Dendritic cell treated with granulocyte-macrophage colony-stimulating factor and Interleukin-4, amounts not matched to agents 40 ng/mL and 50 ng/mL, for 4 days (primary cell): ENCODE measurements at regions not wholly inside any gene's neighbourhood (a gene's known extent, or its start where the extent isn't known, plus 50 kb on each side); places are given as distances from the start of the nearest gene placed in this dataset.

Experiments
- H3K27ac Mint-ChIP-seq: one replicate; pipeline ENCODE4 v1.8.0; 2022; ENCODE audit warnings: mild to moderate bottlenecking, mixed read lengths
- H3K27me3 Mint-ChIP-seq: one replicate; pipeline ENCODE4 v1.8.0; 2022; ENCODE audit warnings: mild to moderate bottlenecking, mixed read lengths
- H3K36me3 Mint-ChIP-seq: one replicate; pipeline ENCODE4 v1.8.0; 2022; ENCODE audit warnings: low read depth, mixed read lengths
- H3K4me1 Mint-ChIP-seq: one replicate; pipeline ENCODE4 v1.8.0; 2022; ENCODE audit warnings: low read depth, mixed read lengths
- H3K4me3 Mint-ChIP-seq: one replicate; pipeline ENCODE4 v1.8.0; 2022; ENCODE audit warnings: mild to moderate bottlenecking, moderate library complexity, mixed read lengths
- H3K9me3 Mint-ChIP-seq: one replicate; pipeline ENCODE4 v1.8.0; 2022; ENCODE audit warnings: mixed read lengths
- intact Hi-C: fragments of 100-400 bp; cut with micrococcal nuclease; formaldehyde crosslinking; loops from one replicate; pipeline ENCODE4 v1.15.0; 2022

DNA sequence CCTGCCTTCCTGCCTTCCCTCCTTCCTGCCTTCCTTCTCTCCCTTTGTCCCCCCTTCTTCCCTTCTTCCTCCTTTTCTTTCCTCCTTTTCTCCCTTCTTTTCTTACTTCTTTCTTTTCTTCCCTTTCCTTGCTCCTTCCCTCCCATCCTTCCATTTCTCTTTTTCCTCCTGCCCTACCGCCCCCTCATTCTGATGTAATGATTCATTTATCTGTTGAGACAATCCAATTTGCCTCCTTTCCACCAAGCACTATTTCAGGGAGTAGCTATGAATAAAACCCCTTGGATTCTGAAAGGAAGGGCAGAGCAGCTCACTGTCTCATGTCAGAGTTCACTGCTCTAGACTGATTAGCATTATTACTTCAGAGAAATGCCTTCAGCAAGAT is 462.6 kb downstream of the PDCD6IP start:
- Mint-ChIP-seq H3K9me3 (no peaks in the 10 kb centered on the region), H3K27ac (no peak overlapping the region), H3K27me3 (no peaks in the 10 kb centered on the region), H3K4me1 (peaks cover 50% of the 10 kb centered on the region), H3K36me3 (no peaks in the 10 kb centered on the region), H3K4me3 (no peak overlapping the region)
- intact Hi-C loops, result loop anchor here (2.0 kb wide), 1 partner anchor 422 kb away; no protein-coding TSS in a partner anchor

- intact Hi-C loops, result no loop called here
- Mint-ChIP-seq H3K27me3 (no peaks in the 10 kb centered on the region), H3K36me3 (no peaks in the 10 kb centered on the region)
These were observed 464.7 kb downstream of the PDCD6IP start for GRCh38 chr3:34263101-34263621.

GRCh38 chr3:34264337-34265041 is 466.1 kb downstream of the PDCD6IP start:
- H3K4me3 Mint-ChIP-seq, result no peak overlapping the region
- intact Hi-C loops, result no loop called here
- H3K4me1 Mint-ChIP-seq, result peaks cover 64% of the 10 kb centered on the region
- H3K27me3 Mint-ChIP-seq, result no peaks in the 10 kb centered on the region
- H3K36me3 Mint-ChIP-seq, result no peaks in the 10 kb centered on the region
- no peaks in the 10 kb centered on the region for H3K9me3 Mint-ChIP-seq
- H3K27ac Mint-ChIP-seq, result no peak overlapping the region

More at GRCh38 chr3:34263101-34263621, 464.7 kb downstream of the PDCD6IP start:
- H3K9me3 Mint-ChIP-seq, result no peaks in the 10 kb centered on the region
- H3K4me1 Mint-ChIP-seq, result peaks cover 59% of the 10 kb centered on the region
- no peak overlapping the region for H3K27ac Mint-ChIP-seq
- no peak overlapping the region for H3K4me3 Mint-ChIP-seq

GRCh38 chr3:34267088-34267487 is 468.7 kb downstream of the PDCD6IP start:
- Mint-ChIP-seq H3K9me3 (no peaks in the 10 kb centered on the region), H3K27me3 (no peaks in the 10 kb centered on the region), H3K4me3 (no peak overlapping the region), H3K27ac (no peak overlapping the region), H3K4me1 (peaks cover 51% of the 10 kb centered on the region), H3K36me3 (no peaks in the 10 kb centered on the region)
- intact Hi-C loops, result no loop called here

DNA sequence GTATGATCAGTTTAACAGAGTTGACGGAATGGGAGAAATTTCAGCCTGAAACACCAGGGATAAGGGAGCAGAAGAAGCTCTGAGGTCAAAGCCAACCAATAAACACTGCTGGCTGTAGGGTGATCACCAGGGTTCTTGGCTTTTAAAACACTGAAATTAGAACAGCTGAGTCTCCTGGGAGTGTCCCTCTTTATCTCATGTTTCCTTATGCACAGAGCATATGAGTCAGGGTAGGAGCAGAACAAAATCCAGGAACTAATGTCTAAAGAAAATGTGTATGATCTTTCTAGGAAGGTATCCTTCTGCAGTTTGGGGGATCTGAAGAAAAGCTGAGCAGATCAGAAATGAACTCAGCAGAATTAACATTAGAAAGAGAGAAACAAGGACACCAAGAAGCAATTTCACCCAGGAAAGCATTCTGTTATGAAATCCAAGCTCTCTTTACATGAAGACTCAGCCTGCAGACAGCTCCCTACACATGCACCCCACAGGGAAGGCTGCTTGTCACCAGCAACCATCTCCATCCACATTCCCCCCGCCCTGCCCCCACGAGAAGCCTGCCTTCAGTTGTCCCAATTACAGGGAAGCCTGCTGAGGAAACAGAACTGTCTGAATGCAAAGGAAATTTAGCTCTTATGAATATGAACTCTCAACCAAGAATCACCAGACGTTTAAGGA is 469.7 kb downstream of the PDCD6IP start:
- Mint-ChIP-seq H3K27ac (no peak overlapping the region), H3K4me1 (peaks cover 41% of the 10 kb centered on the region), H3K4me3 (no peak overlapping the region), H3K27me3 (no peaks in the 10 kb centered on the region), H3K36me3 (no peaks in the 10 kb centered on the region), H3K9me3 (no peaks in the 10 kb centered on the region)
- intact Hi-C loops, result no loop called here

DNA sequence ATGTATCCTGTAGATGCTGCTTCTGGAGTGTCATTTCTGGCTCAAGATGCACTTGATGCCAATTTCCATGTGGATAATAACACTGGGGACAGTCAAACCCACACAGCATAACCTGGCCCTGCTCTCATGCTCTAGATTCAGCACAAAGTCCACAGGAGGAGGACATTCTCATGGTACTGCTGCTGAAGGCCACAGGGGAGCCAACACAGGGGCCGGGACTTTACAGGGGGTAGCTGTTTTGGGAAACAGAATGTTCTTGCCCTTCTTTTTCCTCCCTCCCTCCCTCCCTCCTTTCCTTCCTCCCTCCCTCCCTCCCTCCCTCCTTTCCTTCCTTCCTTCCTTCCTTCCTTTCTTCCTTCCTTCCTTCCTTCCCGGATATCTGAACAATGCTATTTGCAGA is 477.4 kb downstream of the PDCD6IP start:
- H3K36me3 Mint-ChIP-seq, result no peaks in the 10 kb centered on the region
- H3K4me1 Mint-ChIP-seq, result peaks cover 5% of the 10 kb centered on the region
- H3K4me3 Mint-ChIP-seq, result no peak overlapping the region
- H3K9me3 Mint-ChIP-seq, result peaks cover 8% of the 10 kb centered on the region
- intact Hi-C loops, result no loop called here
- H3K27me3 Mint-ChIP-seq, result no peaks in the 10 kb centered on the region
- no peak overlapping the region for H3K27ac Mint-ChIP-seq

- no peaks in the 10 kb centered on the region for H3K27me3 Mint-ChIP-seq
- no peaks in the 10 kb centered on the region for H3K36me3 Mint-ChIP-seq
- intact Hi-C loops, result no loop called here
- peaks cover 8% of the 10 kb centered on the region for H3K9me3 Mint-ChIP-seq
- no peak overlapping the region for H3K4me3 Mint-ChIP-seq
- no peak overlapping the region for H3K27ac Mint-ChIP-seq
- H3K4me1 Mint-ChIP-seq, result peaks cover 5% of the 10 kb centered on the region
These were observed 477.9 kb downstream of the PDCD6IP start for GRCh38 chr3:34276342-34276741.

DNA sequence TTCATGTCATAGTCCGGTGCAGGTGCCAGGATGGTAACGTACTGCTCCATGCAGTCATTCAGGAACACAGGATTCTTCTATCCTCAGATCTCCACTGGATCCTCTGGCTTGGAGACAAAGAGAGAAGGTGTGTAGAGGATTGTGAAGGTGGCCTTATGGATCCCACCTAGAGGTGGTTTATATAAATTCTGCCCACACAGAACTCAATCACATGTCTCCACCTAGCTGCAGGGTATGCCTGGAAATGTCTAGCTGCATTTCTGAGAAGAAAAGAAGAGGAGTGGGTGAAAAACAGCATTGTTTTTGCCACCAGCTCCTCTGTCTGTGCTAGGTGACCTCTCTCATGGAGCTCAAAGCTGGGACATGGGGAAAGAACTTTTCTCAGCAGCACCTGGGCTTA is 478.7 kb downstream of the PDCD6IP start:
- Mint-ChIP-seq H3K27me3 (no peaks in the 10 kb centered on the region), H3K4me3 (no peak overlapping the region), H3K27ac (no peak overlapping the region), H3K4me1 (peaks cover 5% of the 10 kb centered on the region), H3K36me3 (no peaks in the 10 kb centered on the region), H3K9me3 (peaks cover 8% of the 10 kb centered on the region)
- intact Hi-C loops, result no loop called here

GRCh38 chr3:34279901-34280300 is 481.5 kb downstream of the PDCD6IP start:
- H3K36me3 Mint-ChIP-seq, result no peaks in the 10 kb centered on the region
- no peak overlapping the region for H3K4me3 Mint-ChIP-seq
- peaks cover 5% of the 10 kb centered on the region for H3K4me1 Mint-ChIP-seq
- H3K9me3 Mint-ChIP-seq, result peaks cover 8% of the 10 kb centered on the region
- intact Hi-C loops, result no loop called here
- no peak overlapping the region for H3K27ac Mint-ChIP-seq
- H3K27me3 Mint-ChIP-seq, result no peaks in the 10 kb centered on the region

DNA sequence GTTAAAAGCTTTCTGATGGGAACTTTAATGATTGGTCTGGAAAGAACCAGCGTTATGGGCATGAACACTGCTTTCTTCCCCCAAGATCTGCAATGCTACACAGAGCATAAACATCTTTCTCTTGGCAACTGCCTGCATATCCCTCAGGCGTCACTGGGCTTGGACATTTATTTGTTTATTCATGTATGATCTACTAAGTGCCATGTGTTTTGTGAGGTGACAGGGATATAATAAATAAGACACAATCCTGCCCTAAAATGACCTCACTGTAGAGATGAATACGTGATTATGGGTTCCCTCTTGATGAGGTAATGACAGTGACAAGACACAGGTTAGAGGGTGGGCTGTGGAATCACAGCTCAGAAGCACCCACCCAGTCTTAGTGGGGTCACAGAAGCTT is 485.3 kb downstream of the PDCD6IP start:
- no peak overlapping the region for H3K27ac Mint-ChIP-seq
- H3K4me3 Mint-ChIP-seq, result no peak overlapping the region
- H3K36me3 Mint-ChIP-seq, result no peaks in the 10 kb centered on the region
- no peaks in the 10 kb centered on the region for H3K9me3 Mint-ChIP-seq
- no peaks in the 10 kb centered on the region for H3K27me3 Mint-ChIP-seq
- H3K4me1 Mint-ChIP-seq, result peaks cover 5% of the 10 kb centered on the region
- intact Hi-C loops, result no loop called here

DNA sequence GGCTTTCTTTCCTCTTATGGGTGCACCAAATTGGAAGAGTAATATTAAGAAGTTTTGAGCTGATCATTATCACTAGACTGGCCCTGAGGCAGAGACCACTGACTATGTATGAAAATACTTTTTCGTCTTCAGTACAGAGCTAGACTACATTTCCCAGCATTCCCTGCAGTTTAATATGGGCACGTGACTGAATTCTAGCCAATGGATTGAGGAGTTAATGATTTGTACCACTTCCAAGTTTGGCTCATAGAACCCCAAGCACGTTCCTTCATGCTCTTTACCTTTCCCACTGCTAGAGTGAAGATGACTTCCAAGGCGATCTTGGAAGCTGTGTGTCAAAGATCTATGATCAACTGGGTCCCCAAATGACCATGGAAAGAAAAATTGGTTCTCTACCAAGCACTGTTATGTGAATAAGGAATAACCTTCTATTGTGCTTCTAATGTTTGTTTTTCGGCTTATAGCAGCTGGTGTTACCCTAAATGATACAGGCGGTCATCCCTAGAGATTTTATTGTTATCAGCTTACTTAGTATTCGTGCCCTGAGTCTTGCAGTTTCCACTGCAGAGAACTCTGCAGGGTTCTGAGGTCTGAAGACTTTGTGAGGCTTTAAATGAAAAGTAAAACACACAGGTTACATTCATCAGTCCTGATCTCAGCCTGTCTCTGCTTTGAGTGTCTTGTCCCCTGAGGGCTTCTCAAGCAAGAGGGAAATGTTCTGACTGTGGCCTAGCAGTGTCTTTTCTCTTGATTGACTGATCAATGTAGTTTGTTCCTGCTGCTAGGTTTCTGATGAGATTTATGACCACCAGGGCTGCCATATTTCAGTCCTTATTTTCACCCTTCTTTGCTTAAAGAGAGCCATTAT is 486.8 kb downstream of the PDCD6IP start:
- Mint-ChIP-seq H3K9me3 (no peaks in the 10 kb centered on the region), H3K27ac (no peak overlapping the region), H3K36me3 (no peaks in the 10 kb centered on the region), H3K4me1 (no peaks in the 10 kb centered on the region), H3K4me3 (no peak overlapping the region), H3K27me3 (no peaks in the 10 kb centered on the region)
- intact Hi-C loops, result no loop called here

- intact Hi-C loops, result no loop called here
- H3K36me3 Mint-ChIP-seq, result no peaks in the 10 kb centered on the region
- H3K27ac Mint-ChIP-seq, result no peak overlapping the region
- H3K27me3 Mint-ChIP-seq, result no peaks in the 10 kb centered on the region
- H3K4me3 Mint-ChIP-seq, result no peak overlapping the region
- no peaks in the 10 kb centered on the region for H3K9me3 Mint-ChIP-seq
- no peaks in the 10 kb centered on the region for H3K4me1 Mint-ChIP-seq
These were observed 487.4 kb downstream of the PDCD6IP start for GRCh38 chr3:34285827-34286188.

- Mint-ChIP-seq H3K4me3 (no peak overlapping the region), H3K27ac (no peak overlapping the region), H3K36me3 (no peaks in the 10 kb centered on the region), H3K4me1 (no peaks in the 10 kb centered on the region), H3K9me3 (no peaks in the 10 kb centered on the region), H3K27me3 (no peaks in the 10 kb centered on the region)
- intact Hi-C loops, result no loop called here
These were observed 494.3 kb downstream of the PDCD6IP start for GRCh38 chr3:34292605-34293300.
